ENCODE measurements at regions not wholly inside any gene's neighbourhood (a gene's known extent, or its start where the extent isn't known, plus 50 kb on each side); places are given as distances from the start of the nearest gene placed in this dataset.
"Not testable (repeated sequence)": the region's sequence is repeated elsewhere in the genome, so short reads cannot be mapped to it uniquely, and the experiment has no call there.

DNA sequence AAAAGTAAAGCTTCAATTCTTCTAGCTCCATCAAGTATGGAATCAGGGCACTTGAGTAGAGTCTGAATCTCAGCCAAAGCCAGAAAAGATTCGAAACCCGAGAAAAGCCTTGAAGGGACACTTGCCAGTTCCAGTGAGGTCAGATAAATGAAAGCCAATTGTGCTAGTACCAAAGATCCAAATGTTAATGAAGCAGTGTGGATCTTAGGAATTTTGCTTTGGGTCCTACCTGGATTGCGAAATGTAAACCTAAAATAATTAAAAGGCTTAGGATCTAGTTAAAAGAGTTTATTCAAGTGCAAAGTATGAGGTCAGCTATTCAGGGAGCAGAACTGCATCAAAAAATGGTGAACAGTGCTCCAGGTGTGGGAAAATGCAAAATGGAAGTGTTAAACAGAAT, 552.6 kb downstream of the NAP1L3 start:
- H3K9ac ChIP-seq, result no peak overlapping the region
- CTCF ChIA-PET, result interaction anchor here (0.6 kb wide), 1 partner anchor 434 kb away, joined by 3 read pairs; no protein-coding TSS in a partner anchor
- H3F3A ChIP-seq (replicated peaks; ENCODE audit: insufficient read depth), result no peaks in the 10 kb centered on the region
- no peaks in the 10 kb centered on the region for H3K9me2 ChIP-seq
- H3K36me3 ChIP-seq (replicated peaks in 1 of 2; ENCODE audit: control insufficient read depth in 1 of 2, insufficient read depth in 2 of 2, low read length in 1 of 2), result no peaks in the 10 kb centered on the region
- no peak for DNase-seq
- no peaks in the 10 kb centered on the region for H3K9me3 ChIP-seq
- H3K27me3 ChIP-seq (ENCODE audit: insufficient read depth), result no peaks in the 10 kb centered on the region
- H3K4me2 ChIP-seq, result no peak overlapping the region
- no peak overlapping the region for H3K27ac ChIP-seq (ENCODE audit: low read depth in 2 of 2, low read length in 1 of 2)
- no peak overlapping the region for H3K4me3 ChIP-seq (ENCODE audit: low read depth in 2 of 2, low read length in 1 of 2)
- TF ChIP-seq EZH2phosphoT487 (IDR thresholded peaks at IDR 0.05; ENCODE audit: borderline replicate concordance, low read depth) (no peak), MEF2A (IDR thresholded peaks at IDR 0.05; ENCODE audit: borderline replicate concordance, low read depth) (no peak), POLR2AphosphoS5 (IDR thresholded peaks at IDR 0.05; ENCODE audit: low read depth, low read length) (no peak), SIN3A (IDR thresholded peaks at IDR 0.05; ENCODE audit: borderline replicate concordance, low read depth, low read length) (no peak), TCF12 (IDR thresholded peaks at IDR 0.05) (no peak), FOXM1 (IDR thresholded peaks at IDR 0.05; ENCODE audit: low read depth) (no peak)
- 0% methylated on average over 3 of the region's 3 CpGs for WGBS (ENCODE audit: low lambda C conversion rate)
- H3K79me2 ChIP-seq (ENCODE audit: insufficient read depth), result no peaks in the 10 kb centered on the region
- H4K20me1 ChIP-seq (ENCODE audit: insufficient read depth), result no peaks in the 10 kb centered on the region
- H3K4me1 ChIP-seq (ENCODE audit: control insufficient read depth in 1 of 2, insufficient read depth in 2 of 2, low read depth in 1 of 2, low read length in 1 of 2), result no peaks in the 10 kb centered on the region
- H2AFZ ChIP-seq (ENCODE audit: low read depth), result no peak overlapping the region
- POLR2A ChIA-PET, result no interaction called here

DNA sequence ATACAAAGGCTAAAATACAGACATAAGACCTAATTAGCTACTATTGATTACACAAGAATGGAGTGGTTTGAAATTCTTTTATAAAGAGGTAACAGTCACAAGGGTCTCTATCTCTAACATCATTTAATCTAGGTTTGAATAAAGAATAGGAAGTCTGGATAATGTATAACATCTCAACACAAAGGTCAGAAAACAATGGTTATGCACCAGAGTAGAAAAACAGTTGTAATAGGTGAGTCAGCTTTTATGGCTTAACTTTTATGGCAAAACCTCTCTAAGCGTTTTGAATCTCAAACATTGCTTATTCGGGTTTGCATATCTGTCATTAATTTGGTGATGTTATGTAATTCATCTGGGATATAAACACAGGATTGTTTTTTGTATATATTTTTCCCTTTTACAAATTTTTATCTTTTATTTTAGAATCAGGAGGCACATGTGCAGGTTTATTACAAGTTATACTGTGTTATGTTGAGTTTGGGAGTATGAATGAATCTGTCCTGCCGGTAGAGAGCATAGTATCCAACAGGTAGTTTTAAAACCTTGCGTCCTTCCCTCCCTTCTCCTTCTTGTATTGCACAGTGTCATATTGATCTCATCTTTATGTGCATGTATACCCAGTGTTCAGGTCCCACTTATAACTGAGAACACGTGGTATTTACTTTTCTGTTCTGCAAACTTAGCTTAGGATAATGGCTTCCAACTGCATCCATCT, 569.9 kb downstream of the NAP1L3 start:
- DNase-seq; H3K27ac ChIP-seq (ENCODE audit: low read depth in 2 of 2, low read length in 1 of 2); H4K20me1 ChIP-seq (ENCODE audit: insufficient read depth); H3K36me3 ChIP-seq (replicated peaks in 1 of 2; ENCODE audit: control insufficient read depth in 1 of 2, insufficient read depth in 2 of 2, low read length in 1 of 2); POLR2A ChIA-PET; CTCF ChIA-PET; H3K4me2 ChIP-seq; H3K9me3 ChIP-seq; H3K9ac ChIP-seq; H3F3A ChIP-seq (replicated peaks; ENCODE audit: insufficient read depth); H3K79me2 ChIP-seq (ENCODE audit: insufficient read depth); H3K9me2 ChIP-seq; H3K4me1 ChIP-seq (ENCODE audit: control insufficient read depth in 1 of 2, insufficient read depth in 2 of 2, low read depth in 1 of 2, low read length in 1 of 2); H2AFZ ChIP-seq (ENCODE audit: low read depth); H3K4me3 ChIP-seq (ENCODE audit: low read depth in 2 of 2, low read length in 1 of 2); H3K27me3 ChIP-seq (ENCODE audit: insufficient read depth): not testable (repeated sequence)
- 2% methylated on average over 5 of the region's 5 CpGs for WGBS (ENCODE audit: low lambda C conversion rate)

DNA sequence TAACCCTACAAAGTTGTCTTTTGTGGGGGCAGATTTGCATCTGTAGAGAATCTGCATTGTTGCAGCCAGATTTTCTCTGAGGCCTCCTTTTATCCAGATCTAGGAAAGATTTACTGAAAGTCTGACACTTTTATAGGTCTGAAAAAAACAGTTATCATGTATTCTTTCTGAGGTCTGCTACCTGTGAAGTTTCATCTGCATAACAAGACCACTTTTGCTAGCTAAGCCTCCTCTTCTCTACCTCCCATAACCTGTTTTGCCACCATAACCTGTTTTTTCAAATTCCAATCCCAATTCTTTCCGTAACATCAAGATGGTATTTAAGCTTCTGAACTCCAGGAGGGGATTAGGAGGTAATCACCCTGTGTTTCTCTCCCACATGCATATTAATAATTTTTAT, 577.8 kb downstream of the NAP1L3 start:
- H3K9me3 ChIP-seq; H3K36me3 ChIP-seq (replicated peaks in 1 of 2; ENCODE audit: control insufficient read depth in 1 of 2, insufficient read depth in 2 of 2, low read length in 1 of 2); H3K4me3 ChIP-seq (ENCODE audit: low read depth in 2 of 2, low read length in 1 of 2); H3K27ac ChIP-seq (ENCODE audit: low read depth in 2 of 2, low read length in 1 of 2); POLR2A ChIA-PET; H3K9ac ChIP-seq; DNase-seq; H2AFZ ChIP-seq (ENCODE audit: low read depth); H3K79me2 ChIP-seq (ENCODE audit: insufficient read depth); CTCF ChIA-PET; H4K20me1 ChIP-seq (ENCODE audit: insufficient read depth); H3K4me2 ChIP-seq; H3F3A ChIP-seq (replicated peaks; ENCODE audit: insufficient read depth); H3K9me2 ChIP-seq; H3K4me1 ChIP-seq (ENCODE audit: control insufficient read depth in 1 of 2, insufficient read depth in 2 of 2, low read depth in 1 of 2, low read length in 1 of 2); H3K27me3 ChIP-seq (ENCODE audit: insufficient read depth): not testable (repeated sequence)
- WGBS (ENCODE audit: low lambda C conversion rate), result 0% methylated on average over 1 of the region's 1 CpG

DNA sequence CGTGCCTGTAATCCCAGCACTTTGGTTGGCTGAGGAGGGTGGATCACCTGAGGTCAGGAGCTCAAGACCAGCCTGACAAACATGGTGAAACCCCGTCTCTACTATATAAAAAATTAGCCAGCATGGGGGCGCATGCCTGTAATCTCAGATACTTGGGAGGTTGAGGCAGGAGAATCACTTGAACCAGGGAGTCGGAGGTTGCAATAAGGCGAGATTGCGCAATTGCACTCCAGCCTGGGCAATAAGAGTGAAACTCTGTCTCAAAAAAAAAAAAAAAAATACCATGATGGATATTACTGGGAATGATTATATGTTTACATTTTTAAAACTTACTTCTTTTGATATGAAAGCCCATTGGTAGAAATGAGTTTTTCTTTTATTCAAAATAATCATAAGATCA, 594.5 kb downstream of the NAP1L3 start:
- POLR2A ChIA-PET; DNase-seq; H3K4me2 ChIP-seq; H3K9me3 ChIP-seq; H3K4me1 ChIP-seq (ENCODE audit: control insufficient read depth in 1 of 2, insufficient read depth in 2 of 2, low read depth in 1 of 2, low read length in 1 of 2); H4K20me1 ChIP-seq (ENCODE audit: insufficient read depth); H3K27me3 ChIP-seq (ENCODE audit: insufficient read depth); H3K4me3 ChIP-seq (ENCODE audit: low read depth in 2 of 2, low read length in 1 of 2); H3F3A ChIP-seq (replicated peaks; ENCODE audit: insufficient read depth); H3K9me2 ChIP-seq; H3K27ac ChIP-seq (ENCODE audit: low read depth in 2 of 2, low read length in 1 of 2); H3K9ac ChIP-seq; CTCF ChIA-PET; H3K36me3 ChIP-seq (replicated peaks in 1 of 2; ENCODE audit: control insufficient read depth in 1 of 2, insufficient read depth in 2 of 2, low read length in 1 of 2); H3K79me2 ChIP-seq (ENCODE audit: insufficient read depth); H2AFZ ChIP-seq (ENCODE audit: low read depth): not testable (repeated sequence)
- 4% methylated on average over 6 of the region's 6 CpGs for WGBS (ENCODE audit: low lambda C conversion rate)

DNA sequence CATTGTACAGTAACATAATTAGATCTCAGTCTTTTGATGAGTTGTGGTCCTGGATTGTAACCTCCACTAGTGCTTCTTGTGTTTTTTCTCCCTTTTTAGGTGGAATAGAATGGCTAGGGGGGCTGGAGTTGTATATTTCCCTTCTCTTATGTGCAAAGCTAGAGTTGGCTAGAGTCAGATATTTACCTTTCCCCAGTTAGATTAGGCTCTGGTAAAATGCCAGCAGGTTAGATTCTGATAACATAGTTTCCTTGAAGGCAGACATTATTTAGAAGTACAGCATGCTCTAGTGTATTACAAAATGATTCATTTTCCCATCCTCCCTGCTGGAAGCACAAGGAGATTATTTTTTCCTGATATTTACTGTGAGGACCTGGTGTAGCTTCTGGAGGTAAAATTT, 618.1 kb downstream of the NAP1L3 start:
- H2AFZ ChIP-seq (ENCODE audit: low read depth); H3K4me3 ChIP-seq (ENCODE audit: low read depth in 2 of 2, low read length in 1 of 2); H3K27me3 ChIP-seq (ENCODE audit: insufficient read depth); DNase-seq; H3K27ac ChIP-seq (ENCODE audit: low read depth in 2 of 2, low read length in 1 of 2); H3K9ac ChIP-seq; H3K4me1 ChIP-seq (ENCODE audit: control insufficient read depth in 1 of 2, insufficient read depth in 2 of 2, low read depth in 1 of 2, low read length in 1 of 2); H3K36me3 ChIP-seq (replicated peaks in 1 of 2; ENCODE audit: control insufficient read depth in 1 of 2, insufficient read depth in 2 of 2, low read length in 1 of 2); H3K79me2 ChIP-seq (ENCODE audit: insufficient read depth); H3F3A ChIP-seq (replicated peaks; ENCODE audit: insufficient read depth); H3K4me2 ChIP-seq; POLR2A ChIA-PET; H4K20me1 ChIP-seq (ENCODE audit: insufficient read depth); H3K9me2 ChIP-seq; CTCF ChIA-PET; H3K9me3 ChIP-seq: not testable (repeated sequence)

DNA sequence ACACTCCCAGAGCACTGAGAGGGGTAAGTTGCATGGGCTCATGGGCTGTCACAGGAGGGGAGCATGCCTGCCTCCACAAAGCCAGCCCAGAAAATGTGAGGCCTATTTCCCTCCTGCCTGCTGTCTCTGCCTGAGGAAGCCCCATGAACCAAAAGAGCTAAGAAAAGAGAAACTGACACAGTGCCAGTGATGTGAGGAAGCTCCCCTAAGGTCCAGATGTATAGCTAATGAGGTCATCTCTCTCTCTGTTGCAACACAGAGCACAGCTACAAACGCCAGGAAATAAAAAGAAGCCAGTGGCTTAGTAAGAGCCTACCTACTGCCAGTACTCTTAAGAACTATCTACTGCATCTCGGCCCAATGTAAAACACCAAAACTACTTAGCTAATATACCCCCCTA, 653.5 kb downstream of the NAP1L3 start:
- H3K79me2 ChIP-seq (ENCODE audit: insufficient read depth); H3K4me3 ChIP-seq (ENCODE audit: low read depth in 2 of 2, low read length in 1 of 2); H3K9ac ChIP-seq; CTCF ChIA-PET; H3K27ac ChIP-seq (ENCODE audit: low read depth in 2 of 2, low read length in 1 of 2); H3K4me2 ChIP-seq; POLR2A ChIA-PET; H3K36me3 ChIP-seq (replicated peaks in 1 of 2; ENCODE audit: control insufficient read depth in 1 of 2, insufficient read depth in 2 of 2, low read length in 1 of 2); H2AFZ ChIP-seq (ENCODE audit: low read depth); H3K27me3 ChIP-seq (ENCODE audit: insufficient read depth); H3K4me1 ChIP-seq (ENCODE audit: control insufficient read depth in 1 of 2, insufficient read depth in 2 of 2, low read depth in 1 of 2, low read length in 1 of 2); H3F3A ChIP-seq (replicated peaks; ENCODE audit: insufficient read depth); H3K9me3 ChIP-seq; H4K20me1 ChIP-seq (ENCODE audit: insufficient read depth); H3K9me2 ChIP-seq; DNase-seq: not testable (repeated sequence)
- 0% methylated on average over 2 of the region's 2 CpGs for WGBS (ENCODE audit: low lambda C conversion rate)

All from SK-N-SH (cell line).